ENCODE measurements at regions not wholly inside any gene's neighbourhood (a gene's known extent, or its start where the extent isn't known, plus 50 kb on each side); places are given as distances from the start of the nearest gene placed in this dataset.

DNA sequence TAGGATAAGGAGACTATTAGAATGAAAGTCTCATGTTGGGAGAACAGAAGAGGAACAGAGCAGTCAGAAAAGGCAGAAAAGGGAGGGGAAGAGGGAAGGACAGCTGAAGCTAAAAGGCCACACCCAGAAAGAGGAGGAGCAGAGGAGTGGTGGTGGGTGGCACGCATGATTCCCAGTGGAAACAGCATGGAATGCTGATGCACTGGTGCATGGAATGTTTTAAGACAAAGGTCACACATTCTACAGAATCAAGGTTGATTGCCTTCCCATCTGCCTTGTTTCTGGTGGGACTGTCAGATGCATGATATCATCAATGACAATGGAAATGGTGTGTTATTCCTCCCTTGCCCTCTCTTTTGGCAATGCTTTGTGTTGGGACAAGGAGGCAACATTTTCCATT is 285.4 kb upstream of the MKI67 start:
- DNase-seq (ENCODE audit: extremely low read depth, insufficient read length) = no peak
- no peak for TF ChIP-seq CTCF (IDR thresholded peaks at IDR 0.05; ENCODE audit: insufficient read depth, low read length, poor library complexity, severe bottlenecking)
- H3K27me3 ChIP-seq (replicated peaks; ENCODE audit: control insufficient read depth, insufficient read depth, low read length) = no peaks in the 10 kb centered on the region
- H3K36me3 ChIP-seq (ENCODE audit: control insufficient read depth, insufficient read depth, low read length) = no peaks in the 10 kb centered on the region
- H3K4me3 ChIP-seq (replicated peaks; ENCODE audit: low read depth, low read length) = no peak overlapping the region

DNA sequence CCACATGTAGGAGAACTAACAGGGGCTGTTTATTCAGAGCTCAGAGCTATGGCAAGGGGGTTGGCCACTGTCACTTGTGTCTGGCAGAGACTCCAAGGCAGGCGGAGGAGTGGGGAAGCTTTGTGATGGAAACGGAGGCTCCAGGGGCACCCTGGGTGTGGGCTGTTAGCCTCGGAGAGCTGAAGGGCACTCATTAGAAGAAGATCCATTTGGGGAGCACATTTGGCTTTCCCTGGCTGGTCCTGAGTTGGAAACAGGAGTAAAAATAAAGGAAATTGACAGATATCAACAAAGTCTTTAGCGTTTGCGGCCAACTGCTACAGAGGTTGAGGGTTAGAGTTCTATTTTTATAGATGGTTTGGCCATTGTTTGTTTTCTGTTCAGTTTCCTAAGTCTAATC is 288.3 kb upstream of the MKI67 start:
- no peak for TF ChIP-seq CTCF (IDR thresholded peaks at IDR 0.05; ENCODE audit: insufficient read depth, low read length, poor library complexity, severe bottlenecking)

GRCh38 chr10:128416231-128416630 is 290.0 kb upstream of the MKI67 start:
- Histone ChIP-seq H3K4me3 (replicated peaks; ENCODE audit: low read depth, low read length) (no peak overlapping the region), H3K36me3 (ENCODE audit: control insufficient read depth, insufficient read depth, low read length) (no peaks in the 10 kb centered on the region), H3K27me3 (replicated peaks; ENCODE audit: control insufficient read depth, insufficient read depth, low read length) (no peaks in the 10 kb centered on the region)
- DNase-seq (ENCODE audit: extremely low read depth, insufficient read length) = no peak
- no peak for TF ChIP-seq CTCF (IDR thresholded peaks at IDR 0.05; ENCODE audit: insufficient read depth, low read length, poor library complexity, severe bottlenecking)

More for the DNA sequence above, 288.3 kb upstream of the MKI67 start:
- Histone ChIP-seq H3K4me3 (replicated peaks; ENCODE audit: low read depth, low read length) (no peak overlapping the region), H3K36me3 (ENCODE audit: control insufficient read depth, insufficient read depth, low read length) (no peaks in the 10 kb centered on the region), H3K27me3 (replicated peaks; ENCODE audit: control insufficient read depth, insufficient read depth, low read length) (no peaks in the 10 kb centered on the region)
- DNase-seq (ENCODE audit: extremely low read depth, insufficient read length) = no peak

- TF ChIP-seq CTCF (IDR thresholded peaks at IDR 0.05; ENCODE audit: insufficient read depth, low read length, poor library complexity, severe bottlenecking) = no peak
- no peak for DNase-seq (ENCODE audit: extremely low read depth, insufficient read length)
- H3K36me3 ChIP-seq (ENCODE audit: control insufficient read depth, insufficient read depth, low read length) = no peaks in the 10 kb centered on the region
- H3K27me3 ChIP-seq (replicated peaks; ENCODE audit: control insufficient read depth, insufficient read depth, low read length) = no peaks in the 10 kb centered on the region
- H3K4me3 ChIP-seq (replicated peaks; ENCODE audit: low read depth, low read length) = no peak overlapping the region
Observed at GRCh38 chr10:128417826-128418225, 291.6 kb upstream of the MKI67 start.

DNA sequence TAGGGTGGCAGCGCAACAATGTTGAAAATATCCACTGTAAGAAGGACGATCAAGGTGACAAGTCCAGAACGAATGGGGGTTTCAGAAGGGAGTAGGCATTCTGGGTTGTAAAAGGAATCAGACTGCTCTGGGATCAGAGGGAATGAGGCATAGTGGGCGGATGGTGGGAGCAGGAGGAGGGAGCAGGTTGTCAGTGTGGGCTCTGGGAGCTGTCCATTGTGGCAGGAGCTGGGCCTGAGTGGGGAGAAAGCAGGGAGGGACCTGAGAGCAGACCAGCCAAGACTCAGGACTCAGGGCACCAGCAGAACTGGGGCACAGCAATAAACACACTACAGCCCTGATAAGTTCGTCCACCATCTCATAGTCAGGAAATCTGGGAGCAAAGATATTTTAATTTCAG is 292.6 kb upstream of the MKI67 start:
- no peaks in the 10 kb centered on the region for H3K27me3 ChIP-seq (replicated peaks; ENCODE audit: control insufficient read depth, insufficient read depth, low read length)
- no peak overlapping the region for H3K4me3 ChIP-seq (replicated peaks; ENCODE audit: low read depth, low read length)
- H3K36me3 ChIP-seq (ENCODE audit: control insufficient read depth, insufficient read depth, low read length) = no peaks in the 10 kb centered on the region
- DNase-seq (ENCODE audit: extremely low read depth, insufficient read length) = no peak
- no peak for TF ChIP-seq CTCF (IDR thresholded peaks at IDR 0.05; ENCODE audit: insufficient read depth, low read length, poor library complexity, severe bottlenecking)

DNA sequence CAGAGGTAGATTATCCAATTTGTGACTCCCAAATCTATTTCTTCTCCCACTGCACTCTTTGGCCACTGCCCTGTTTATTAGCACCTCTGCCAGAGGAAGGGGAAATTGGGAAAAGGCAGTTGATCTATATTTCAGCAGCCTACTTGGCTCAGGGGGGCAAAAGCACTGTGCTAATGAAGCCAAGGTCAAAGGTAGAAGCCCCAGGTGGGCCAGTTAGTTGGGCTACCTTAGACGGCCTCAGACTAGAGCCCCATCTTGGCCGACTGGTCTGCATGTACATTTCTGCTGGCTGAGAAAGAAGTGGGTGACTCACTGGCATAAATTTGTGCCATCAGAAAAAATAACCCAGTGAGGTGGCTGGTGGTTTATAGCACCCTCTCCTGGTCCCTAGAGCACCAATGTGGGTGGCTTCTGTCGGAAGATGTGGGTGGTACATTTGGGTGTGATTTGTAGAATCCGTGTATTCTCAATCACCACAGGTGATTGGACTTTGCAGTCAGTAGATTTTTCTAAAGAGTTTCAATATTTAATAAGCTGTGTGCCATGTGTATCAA is 293.3 kb upstream of the MKI67 start:
- Histone ChIP-seq H3K27me3 (replicated peaks; ENCODE audit: control insufficient read depth, insufficient read depth, low read length) (no peaks in the 10 kb centered on the region), H3K4me3 (replicated peaks; ENCODE audit: low read depth, low read length) (no peak overlapping the region), H3K36me3 (ENCODE audit: control insufficient read depth, insufficient read depth, low read length) (no peaks in the 10 kb centered on the region)
- no peak for DNase-seq (ENCODE audit: extremely low read depth, insufficient read length)
- no peak for TF ChIP-seq CTCF (IDR thresholded peaks at IDR 0.05; ENCODE audit: insufficient read depth, low read length, poor library complexity, severe bottlenecking)

Data from GM06990 (cell line).